ENCODE measurements at regions not wholly inside any gene's neighbourhood (a gene's known extent, or its start where the extent isn't known, plus 50 kb on each side); places are given as distances from the start of the nearest gene placed in this dataset.

- TF ChIP-seq CTCF (IDR thresholded peaks at IDR 0.05; ENCODE audit: low read depth, low read length) = no peak
- Histone ChIP-seq H3K4me3 (no peak overlapping the region), H3K36me3 (no peaks in the 10 kb centered on the region), H3K4me1 (ENCODE audit: low read depth) (peaks cover 52% of the 10 kb centered on the region), H3K27me3 (no peaks in the 10 kb centered on the region), H3K27ac (no peak overlapping the region), H3K9me3 (ENCODE audit: low read depth) (no peaks in the 10 kb centered on the region)
- DNase-seq (ENCODE audit: low read depth in 1 of 2, low spot score in 1 of 2) = no peak
Measured at GRCh38 chr4:55251896-55252295, 94.1 kb upstream of the SRD5A3 start.

GRCh38 chr4:55253948-55254593 is 92.0 kb upstream of the SRD5A3 start:
- Histone ChIP-seq H3K27me3 (no peaks in the 10 kb centered on the region), H3K9me3 (ENCODE audit: low read depth) (no peaks in the 10 kb centered on the region), H3K4me1 (ENCODE audit: low read depth) (peaks cover 71% of the 10 kb centered on the region), H3K4me3 (no peak overlapping the region), H3K27ac (peak overlapping the region; percentile 92), H3K36me3 (no peaks in the 10 kb centered on the region)
- no peak for TF ChIP-seq CTCF (IDR thresholded peaks at IDR 0.05; ENCODE audit: low read depth, low read length)
- DNase-seq (ENCODE audit: low read depth in 1 of 2, low spot score in 1 of 2) = peak in 1 of 2 donors; percentile 3

GRCh38 chr4:55255179-55255578 is 90.9 kb upstream of the SRD5A3 start:
- Histone ChIP-seq H3K27me3 (no peaks in the 10 kb centered on the region), H3K9me3 (ENCODE audit: low read depth) (no peaks in the 10 kb centered on the region), H3K27ac (peak overlapping the region; percentile 92), H3K4me3 (no peak overlapping the region), H3K4me1 (ENCODE audit: low read depth) (peaks cover 71% of the 10 kb centered on the region), H3K36me3 (no peaks in the 10 kb centered on the region)
- peak; percentile 17 to 72 for DNase-seq (ENCODE audit: low read depth in 1 of 2, low spot score in 1 of 2)
- no peak for TF ChIP-seq CTCF (IDR thresholded peaks at IDR 0.05; ENCODE audit: low read depth, low read length)

GRCh38 chr4:55256787-55257186 is 89.3 kb upstream of the SRD5A3 start:
- no peaks in the 10 kb centered on the region for H3K27me3 ChIP-seq
- no peak for TF ChIP-seq CTCF (IDR thresholded peaks at IDR 0.05; ENCODE audit: low read depth, low read length)
- peaks cover 63% of the 10 kb centered on the region for H3K4me1 ChIP-seq (ENCODE audit: low read depth)
- H3K9me3 ChIP-seq (ENCODE audit: low read depth) = no peaks in the 10 kb centered on the region
- no peak overlapping the region for H3K4me3 ChIP-seq
- H3K36me3 ChIP-seq = no peaks in the 10 kb centered on the region
- peak; percentile 5 to 86 for DNase-seq (ENCODE audit: low read depth in 1 of 2, low spot score in 1 of 2)
- peak overlapping the region; percentile 92 for H3K27ac ChIP-seq

- TF ChIP-seq CTCF (IDR thresholded peaks at IDR 0.05; ENCODE audit: low read depth, low read length) = no peak
- peak in 1 of 2 donors; percentile 19 for DNase-seq (ENCODE audit: low read depth in 1 of 2, low spot score in 1 of 2)
- Histone ChIP-seq H3K36me3 (no peaks in the 10 kb centered on the region), H3K9me3 (ENCODE audit: low read depth) (no peaks in the 10 kb centered on the region), H3K27ac (peak overlapping the region; percentile 92), H3K27me3 (no peaks in the 10 kb centered on the region), H3K4me1 (ENCODE audit: low read depth) (peaks cover 62% of the 10 kb centered on the region), H3K4me3 (no peak overlapping the region)
Measured at GRCh38 chr4:55258152-55258865, 87.7 kb upstream of the SRD5A3 start.

Measured in cardiac muscle cell (in vitro differentiated cells and primary cell).